WTC11 (cell line): ENCODE measurements at regions not wholly inside any gene's neighbourhood (a gene's known extent, or its start where the extent isn't known, plus 50 kb on each side); places are given as distances from the start of the nearest gene placed in this dataset.

Source experiments
- ATAC-seq: fragments of 200-7000 bp; cut with Tn5 transposase; 2 replicates; pipeline ENCODE4 v1.10.0; 2021; ENCODE audit warnings: mild to moderate bottlenecking, moderate library complexity
- CTCF ChIA-PET: fragments of 300-600 bp; sonication (Branson Sonifier 250); formaldehyde crosslinking; loops from one replicate; lab custom pipeline; 2021; ENCODE audit warnings: antibody characterized with exemption; lab: Charles Lee
- POLR2A ChIA-PET: fragments of 350-600 bp; sonication (Branson Sonifier 250); formaldehyde crosslinking; loops from one replicate; lab custom pipeline; 2021; ENCODE audit warnings: antibody characterized with exemption; lab: Charles Lee
- DNase-seq: peaks from one replicate; pipeline ENCODE4 v3.0.0; 2021; ENCODE audit warnings: low spot score
- H3K27ac Mint-ChIP-seq: 2 replicates; pipeline ENCODE4 v1.8.0; 2021; ENCODE audit warnings: mixed read lengths
- H3K27me3 Mint-ChIP-seq: 2 replicates; pipeline ENCODE4 v1.8.0; 2021; ENCODE audit warnings: low read depth, mild to moderate bottlenecking, moderate library complexity, mixed read lengths
- H3K36me3 Mint-ChIP-seq: 2 replicates; pipeline ENCODE4 v1.8.0; 2021; ENCODE audit warnings: mixed read lengths
- H3K4me1 Mint-ChIP-seq: 2 replicates; pipeline ENCODE4 v1.8.0; 2022; ENCODE audit warnings: mixed read lengths
- H3K4me3 Mint-ChIP-seq: 2 replicates; pipeline ENCODE4 v1.8.0; 2021; ENCODE audit warnings: mild to moderate bottlenecking, moderate library complexity, mixed read lengths
- H3K9me3 Mint-ChIP-seq: 2 replicates; pipeline ENCODE4 v1.8.0; 2021; ENCODE audit warnings: mixed read lengths
- AR ChIP-seq: fragments of 250-450 bp; sonication (Bioruptor Pico); IDR thresholded peaks from 2 replicates; pipeline ENCODE4 v1.9.0; 2021; ENCODE audit warnings: mild to moderate bottlenecking
- ATF1 ChIP-seq: sonication (generic); formaldehyde crosslinking; IDR thresholded peaks from 2 replicates; pipeline ENCODE4 v1.8.1; 2023; ENCODE audit warnings: mild to moderate bottlenecking, moderate library complexity, missing genetic modification reagents
- CREB1 ChIP-seq: sonication (generic); formaldehyde crosslinking; IDR thresholded peaks from 2 replicates; pipeline ENCODE4 v1.8.0; 2023; ENCODE audit warnings: mild to moderate bottlenecking, missing genetic modification reagents
- E2F5 ChIP-seq: sonication (generic); formaldehyde crosslinking; IDR thresholded peaks from 2 replicates; pipeline ENCODE4 v1.8.1; 2022; ENCODE audit warnings: mild to moderate bottlenecking, moderate library complexity, missing genetic modification reagents
- ERG ChIP-seq: fragments of 250-450 bp; sonication (Bioruptor Pico); IDR thresholded peaks from 2 replicates; pipeline ENCODE4 v1.8.0; 2021; ENCODE audit warnings: mild to moderate bottlenecking
- ETV6 ChIP-seq: sonication (generic); formaldehyde crosslinking; IDR thresholded peaks from 2 replicates; pipeline ENCODE4 v1.8.1; 2022; ENCODE audit warnings: mild to moderate bottlenecking, missing genetic modification reagents
- FOXK1 ChIP-seq: sonication (generic); formaldehyde crosslinking; IDR thresholded peaks from 2 replicates; pipeline ENCODE4 v1.8.0; 2022; ENCODE audit warnings: mild to moderate bottlenecking, moderate library complexity, missing genetic modification reagents
- GABPB1 ChIP-seq: sonication (generic); formaldehyde crosslinking; IDR thresholded peaks from 2 replicates; pipeline ENCODE4 v1.8.1; 2023; ENCODE audit warnings: mild to moderate bottlenecking, missing genetic modification reagents
- JAZF1 ChIP-seq: fragments of 250-450 bp; sonication (Bioruptor Pico); IDR thresholded peaks from 2 replicates; pipeline ENCODE4 v1.9.0; 2021; ENCODE audit warnings: moderate library complexity, mild to moderate bottlenecking, inconsistent platforms
- RORB ChIP-seq: fragments of 250-450 bp; sonication (Bioruptor Pico); IDR thresholded peaks from 2 replicates; pipeline ENCODE4 v1.9.0; 2021; ENCODE audit warnings: mild to moderate bottlenecking
- TEAD4 ChIP-seq: sonication (generic); formaldehyde crosslinking; IDR thresholded peaks from 2 replicates; pipeline ENCODE4 v1.8.0; 2022; ENCODE audit warnings: mild to moderate bottlenecking, missing genetic modification reagents
- ZNF219 ChIP-seq: sonication (generic); formaldehyde crosslinking; IDR thresholded peaks from 2 replicates; pipeline ENCODE4 v1.8.0; 2023; ENCODE audit warnings: missing genetic modification reagents, mild to moderate bottlenecking, borderline replicate concordance
- TF ChIP-seq, protein P1 (sequence below): fragments of 250-450 bp; sonication (Bioruptor Pico); IDR thresholded peaks from 2 replicates; pipeline ENCODE4 v1.9.0; 2021; ENCODE audit warnings: mild to moderate bottlenecking, borderline replicate concordance
- TF ChIP-seq, protein P2 (sequence below): sonication (generic); formaldehyde crosslinking; IDR thresholded peaks from 2 replicates; pipeline ENCODE4 v1.8.0; 2022; ENCODE audit warnings: mild to moderate bottlenecking, missing genetic modification reagents

- TF ChIP-seq ZNF219 (CRISPR knock-in tag) (no peak), FOXK1 (CRISPR knock-in tag) (no peak), ETV6 (CRISPR knock-in tag) (no peak), AR (CRISPR knock-in tag) (no peak)
Measured at GRCh38 chr12:131219670-131220330, 266.1 kb downstream of the ADGRD1 start (continued).

GRCh38 chr12:131220331-131220685 lies 266.6 kb downstream of the ADGRD1 start:
- no peaks in the 10 kb centered on the region for H3K27me3 Mint-ChIP-seq
- no peak for TF ChIP-seq FOXK1 (CRISPR knock-in tag)
- TF ChIP-seq TEAD4 (CRISPR knock-in tag), result no peak
- TF ChIP-seq CREB1, result no peak
- no peak for TF ChIP-seq JAZF1 (CRISPR knock-in tag)
- TF ChIP-seq ERG (CRISPR knock-in tag), result no peak
- TF ChIP-seq, protein P1, sequence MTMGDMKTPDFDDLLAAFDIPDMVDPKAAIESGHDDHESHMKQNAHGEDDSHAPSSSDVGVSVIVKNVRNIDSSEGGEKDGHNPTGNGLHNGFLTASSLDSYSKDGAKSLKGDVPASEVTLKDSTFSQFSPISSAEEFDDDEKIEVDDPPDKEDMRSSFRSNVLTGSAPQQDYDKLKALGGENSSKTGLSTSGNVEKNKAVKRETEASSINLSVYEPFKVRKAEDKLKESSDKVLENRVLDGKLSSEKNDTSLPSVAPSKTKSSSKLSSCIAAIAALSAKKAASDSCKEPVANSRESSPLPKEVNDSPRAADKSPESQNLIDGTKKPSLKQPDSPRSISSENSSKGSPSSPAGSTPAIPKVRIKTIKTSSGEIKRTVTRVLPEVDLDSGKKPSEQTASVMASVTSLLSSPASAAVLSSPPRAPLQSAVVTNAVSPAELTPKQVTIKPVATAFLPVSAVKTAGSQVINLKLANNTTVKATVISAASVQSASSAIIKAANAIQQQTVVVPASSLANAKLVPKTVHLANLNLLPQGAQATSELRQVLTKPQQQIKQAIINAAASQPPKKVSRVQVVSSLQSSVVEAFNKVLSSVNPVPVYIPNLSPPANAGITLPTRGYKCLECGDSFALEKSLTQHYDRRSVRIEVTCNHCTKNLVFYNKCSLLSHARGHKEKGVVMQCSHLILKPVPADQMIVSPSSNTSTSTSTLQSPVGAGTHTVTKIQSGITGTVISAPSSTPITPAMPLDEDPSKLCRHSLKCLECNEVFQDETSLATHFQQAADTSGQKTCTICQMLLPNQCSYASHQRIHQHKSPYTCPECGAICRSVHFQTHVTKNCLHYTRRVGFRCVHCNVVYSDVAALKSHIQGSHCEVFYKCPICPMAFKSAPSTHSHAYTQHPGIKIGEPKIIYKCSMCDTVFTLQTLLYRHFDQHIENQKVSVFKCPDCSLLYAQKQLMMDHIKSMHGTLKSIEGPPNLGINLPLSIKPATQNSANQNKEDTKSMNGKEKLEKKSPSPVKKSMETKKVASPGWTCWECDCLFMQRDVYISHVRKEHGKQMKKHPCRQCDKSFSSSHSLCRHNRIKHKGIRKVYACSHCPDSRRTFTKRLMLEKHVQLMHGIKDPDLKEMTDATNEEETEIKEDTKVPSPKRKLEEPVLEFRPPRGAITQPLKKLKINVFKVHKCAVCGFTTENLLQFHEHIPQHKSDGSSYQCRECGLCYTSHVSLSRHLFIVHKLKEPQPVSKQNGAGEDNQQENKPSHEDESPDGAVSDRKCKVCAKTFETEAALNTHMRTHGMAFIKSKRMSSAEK (CRISPR knock-in tag), result no peak
- no peak for TF ChIP-seq ATF1 (CRISPR knock-in tag)
- TF ChIP-seq E2F5 (CRISPR knock-in tag), result no peak
- TF ChIP-seq GABPB1 (CRISPR knock-in tag), result no peak
- TF ChIP-seq, protein P2, sequence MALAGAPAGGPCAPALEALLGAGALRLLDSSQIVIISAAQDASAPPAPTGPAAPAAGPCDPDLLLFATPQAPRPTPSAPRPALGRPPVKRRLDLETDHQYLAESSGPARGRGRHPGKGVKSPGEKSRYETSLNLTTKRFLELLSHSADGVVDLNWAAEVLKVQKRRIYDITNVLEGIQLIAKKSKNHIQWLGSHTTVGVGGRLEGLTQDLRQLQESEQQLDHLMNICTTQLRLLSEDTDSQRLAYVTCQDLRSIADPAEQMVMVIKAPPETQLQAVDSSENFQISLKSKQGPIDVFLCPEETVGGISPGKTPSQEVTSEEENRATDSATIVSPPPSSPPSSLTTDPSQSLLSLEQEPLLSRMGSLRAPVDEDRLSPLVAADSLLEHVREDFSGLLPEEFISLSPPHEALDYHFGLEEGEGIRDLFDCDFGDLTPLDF (CRISPR knock-in tag), result no peak
- no peak for TF ChIP-seq RORB
- POLR2A ChIA-PET, result no interaction called here
- no peak overlapping the region for H3K4me3 Mint-ChIP-seq
- DNase-seq, result no peak
- CTCF ChIA-PET, result interaction anchor here (1.0 kb wide), 1 partner anchor 88 kb away, joined by 4 read pairs; no protein-coding TSS in a partner anchor
- no peaks in the 10 kb centered on the region for H3K9me3 Mint-ChIP-seq
- ATAC-seq, result no peak
- peaks cover 34% of the 10 kb centered on the region for H3K4me1 Mint-ChIP-seq
- no peaks in the 10 kb centered on the region for H3K36me3 Mint-ChIP-seq
- H3K27ac Mint-ChIP-seq, result no peak overlapping the region
